ENCODE measurements at regions not wholly inside any gene's neighbourhood (a gene's known extent, or its start where the extent isn't known, plus 50 kb on each side); places are given as distances from the start of the nearest gene placed in this dataset.

GRCh38 chr6:140025171-140025570, 650.7 kb upstream of the CITED2 start:
- Histone ChIP-seq H3K4me3 (ENCODE audit: low read length) (no peak overlapping the region), H4K20me1 (ENCODE audit: insufficient read depth) (no peaks in the 10 kb centered on the region), H3K27me3 (ENCODE audit: insufficient read depth, low read depth, low read length) (no peaks in the 10 kb centered on the region), H3K9me2 (ENCODE audit: insufficient read depth, low read length) (no peaks in the 10 kb centered on the region), H3K9ac (ENCODE audit: low read length) (no peak overlapping the region), H3F3A (ENCODE audit: insufficient read depth, low read length, poor library complexity, severe bottlenecking) (no peaks in the 10 kb centered on the region), H2AFZ (ENCODE audit: low read depth, low read length) (no peak overlapping the region), H3K79me2 (replicated peaks; ENCODE audit: insufficient read depth, low read length) (no peaks in the 10 kb centered on the region), H3K9me3 (ENCODE audit: low read length) (no peaks in the 10 kb centered on the region), H3K27ac (ENCODE audit: low read length) (no peak overlapping the region), H3K36me3 (ENCODE audit: insufficient read depth, low read length) (no peaks in the 10 kb centered on the region), H3K4me2 (ENCODE audit: low read length) (no peak overlapping the region)
- no peak for TF ChIP-seq EZH2 (IDR thresholded peaks at IDR 0.05; ENCODE audit: borderline replicate concordance, insufficient read depth, low read length, poor library complexity, severe bottlenecking)
- no peak for TF ChIP-seq TAF1 (IDR thresholded peaks at IDR 0.05; ENCODE audit: low read depth)
- TF ChIP-seq SMC3 (conservative IDR thresholded peaks at IDR 0.05; ENCODE audit: poor library complexity): no peak
- no peak for TF ChIP-seq MXI1 (conservative IDR thresholded peaks at IDR 0.05; ENCODE audit: poor library complexity, severe bottlenecking)
- TF ChIP-seq EP300 (conservative IDR thresholded peaks at IDR 0.05; ENCODE audit: poor library complexity, severe bottlenecking): no peak
- no peak for TF ChIP-seq RAD21 (conservative IDR thresholded peaks at IDR 0.05)
- TF ChIP-seq POLR2AphosphoS5 (IDR thresholded peaks at IDR 0.05): no peak
- TF ChIP-seq, protein P1, sequence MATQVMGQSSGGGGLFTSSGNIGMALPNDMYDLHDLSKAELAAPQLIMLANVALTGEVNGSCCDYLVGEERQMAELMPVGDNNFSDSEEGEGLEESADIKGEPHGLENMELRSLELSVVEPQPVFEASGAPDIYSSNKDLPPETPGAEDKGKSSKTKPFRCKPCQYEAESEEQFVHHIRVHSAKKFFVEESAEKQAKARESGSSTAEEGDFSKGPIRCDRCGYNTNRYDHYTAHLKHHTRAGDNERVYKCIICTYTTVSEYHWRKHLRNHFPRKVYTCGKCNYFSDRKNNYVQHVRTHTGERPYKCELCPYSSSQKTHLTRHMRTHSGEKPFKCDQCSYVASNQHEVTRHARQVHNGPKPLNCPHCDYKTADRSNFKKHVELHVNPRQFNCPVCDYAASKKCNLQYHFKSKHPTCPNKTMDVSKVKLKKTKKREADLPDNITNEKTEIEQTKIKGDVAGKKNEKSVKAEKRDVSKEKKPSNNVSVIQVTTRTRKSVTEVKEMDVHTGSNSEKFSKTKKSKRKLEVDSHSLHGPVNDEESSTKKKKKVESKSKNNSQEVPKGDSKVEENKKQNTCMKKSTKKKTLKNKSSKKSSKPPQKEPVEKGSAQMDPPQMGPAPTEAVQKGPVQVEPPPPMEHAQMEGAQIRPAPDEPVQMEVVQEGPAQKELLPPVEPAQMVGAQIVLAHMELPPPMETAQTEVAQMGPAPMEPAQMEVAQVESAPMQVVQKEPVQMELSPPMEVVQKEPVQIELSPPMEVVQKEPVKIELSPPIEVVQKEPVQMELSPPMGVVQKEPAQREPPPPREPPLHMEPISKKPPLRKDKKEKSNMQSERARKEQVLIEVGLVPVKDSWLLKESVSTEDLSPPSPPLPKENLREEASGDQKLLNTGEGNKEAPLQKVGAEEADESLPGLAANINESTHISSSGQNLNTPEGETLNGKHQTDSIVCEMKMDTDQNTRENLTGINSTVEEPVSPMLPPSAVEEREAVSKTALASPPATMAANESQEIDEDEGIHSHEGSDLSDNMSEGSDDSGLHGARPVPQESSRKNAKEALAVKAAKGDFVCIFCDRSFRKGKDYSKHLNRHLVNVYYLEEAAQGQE (IDR thresholded peaks at IDR 0.05; ENCODE audit: borderline replicate concordance): no peak
- TF ChIP-seq, protein P2, sequence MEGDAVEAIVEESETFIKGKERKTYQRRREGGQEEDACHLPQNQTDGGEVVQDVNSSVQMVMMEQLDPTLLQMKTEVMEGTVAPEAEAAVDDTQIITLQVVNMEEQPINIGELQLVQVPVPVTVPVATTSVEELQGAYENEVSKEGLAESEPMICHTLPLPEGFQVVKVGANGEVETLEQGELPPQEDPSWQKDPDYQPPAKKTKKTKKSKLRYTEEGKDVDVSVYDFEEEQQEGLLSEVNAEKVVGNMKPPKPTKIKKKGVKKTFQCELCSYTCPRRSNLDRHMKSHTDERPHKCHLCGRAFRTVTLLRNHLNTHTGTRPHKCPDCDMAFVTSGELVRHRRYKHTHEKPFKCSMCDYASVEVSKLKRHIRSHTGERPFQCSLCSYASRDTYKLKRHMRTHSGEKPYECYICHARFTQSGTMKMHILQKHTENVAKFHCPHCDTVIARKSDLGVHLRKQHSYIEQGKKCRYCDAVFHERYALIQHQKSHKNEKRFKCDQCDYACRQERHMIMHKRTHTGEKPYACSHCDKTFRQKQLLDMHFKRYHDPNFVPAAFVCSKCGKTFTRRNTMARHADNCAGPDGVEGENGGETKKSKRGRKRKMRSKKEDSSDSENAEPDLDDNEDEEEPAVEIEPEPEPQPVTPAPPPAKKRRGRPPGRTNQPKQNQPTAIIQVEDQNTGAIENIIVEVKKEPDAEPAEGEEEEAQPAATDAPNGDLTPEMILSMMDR (IDR thresholded peaks at IDR 0.05; ENCODE audit: poor library complexity, severe bottlenecking): no peak

- Histone ChIP-seq H3K9me3 (ENCODE audit: low read length) (no peaks in the 10 kb centered on the region), H3K4me3 (ENCODE audit: low read length) (no peak overlapping the region), H2AFZ (ENCODE audit: low read depth, low read length) (no peak overlapping the region), H3K9me2 (ENCODE audit: insufficient read depth, low read length) (no peaks in the 10 kb centered on the region), H3K27ac (ENCODE audit: low read length) (no peak overlapping the region), H3K4me2 (ENCODE audit: low read length) (no peak overlapping the region), H3K79me2 (replicated peaks; ENCODE audit: insufficient read depth, low read length) (no peaks in the 10 kb centered on the region), H3F3A (ENCODE audit: insufficient read depth, low read length, poor library complexity, severe bottlenecking) (no peaks in the 10 kb centered on the region), H3K36me3 (ENCODE audit: insufficient read depth, low read length) (no peaks in the 10 kb centered on the region), H3K9ac (ENCODE audit: low read length) (no peak overlapping the region), H4K20me1 (ENCODE audit: insufficient read depth) (no peaks in the 10 kb centered on the region), H3K27me3 (ENCODE audit: insufficient read depth, low read depth, low read length) (no peaks in the 10 kb centered on the region)
- TF ChIP-seq POLR2AphosphoS5 (IDR thresholded peaks at IDR 0.05): no peak
- TF ChIP-seq TAF1 (IDR thresholded peaks at IDR 0.05; ENCODE audit: low read depth): no peak
- no peak for TF ChIP-seq EZH2 (IDR thresholded peaks at IDR 0.05; ENCODE audit: borderline replicate concordance, insufficient read depth, low read length, poor library complexity, severe bottlenecking)
- TF ChIP-seq MXI1 (conservative IDR thresholded peaks at IDR 0.05; ENCODE audit: poor library complexity, severe bottlenecking): no peak
- TF ChIP-seq, protein P2 (IDR thresholded peaks at IDR 0.05; ENCODE audit: poor library complexity, severe bottlenecking): no peak
- no peak for TF ChIP-seq RAD21 (conservative IDR thresholded peaks at IDR 0.05)
- no peak for TF ChIP-seq EP300 (conservative IDR thresholded peaks at IDR 0.05; ENCODE audit: poor library complexity, severe bottlenecking)
- TF ChIP-seq, protein P1 (IDR thresholded peaks at IDR 0.05; ENCODE audit: borderline replicate concordance): no peak
- no peak for TF ChIP-seq SMC3 (conservative IDR thresholded peaks at IDR 0.05; ENCODE audit: poor library complexity)
Observed at GRCh38 chr6:140020207-140020791, 645.9 kb upstream of the CITED2 start.

All from neural cell (in vitro differentiated cells).